Mucosa of gallbladder (tissue), 1 donor: ENCODE measurements at regions not wholly inside any gene's neighbourhood (a gene's known extent, or its start where the extent isn't known, plus 50 kb on each side); places are given as distances from the start of the nearest gene placed in this dataset.

Source experiments
- DNase-seq: peaks from one replicate; pipeline ENCODE4 v3.0.0-alpha.2; 2020; ENCODE audit warnings: low spot score
- donor health status: DM: no; HTN: no; CAD: no.

DNA sequence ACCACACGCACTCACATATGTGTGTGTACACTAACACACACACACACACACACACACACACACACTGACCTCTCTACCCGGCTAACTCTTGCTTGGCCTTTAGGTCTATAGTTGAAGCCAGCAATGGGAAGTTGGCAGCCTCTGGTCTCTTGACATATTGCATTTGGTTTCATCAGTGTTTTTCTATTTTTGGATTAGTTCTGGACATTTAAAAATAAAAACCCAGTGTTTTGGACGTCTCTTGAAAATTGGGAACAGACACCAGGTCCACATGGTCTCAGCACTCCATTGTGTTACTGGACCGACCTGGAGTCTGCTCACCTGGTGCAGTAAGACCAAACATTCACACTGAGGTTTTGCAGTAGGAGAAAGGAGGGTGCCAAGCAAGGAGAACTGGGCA lies 50.4 kb upstream of the AFF3 start:
- DNase-seq: no peak

GRCh38 chr2:100192300-100192699 lies 49.9 kb upstream of the AFF3 start:
- no peak for DNase-seq
